ENCODE measurements at regions not wholly inside any gene's neighbourhood (a gene's known extent, or its start where the extent isn't known, plus 50 kb on each side); places are given as distances from the start of the nearest gene placed in this dataset.

DNA sequence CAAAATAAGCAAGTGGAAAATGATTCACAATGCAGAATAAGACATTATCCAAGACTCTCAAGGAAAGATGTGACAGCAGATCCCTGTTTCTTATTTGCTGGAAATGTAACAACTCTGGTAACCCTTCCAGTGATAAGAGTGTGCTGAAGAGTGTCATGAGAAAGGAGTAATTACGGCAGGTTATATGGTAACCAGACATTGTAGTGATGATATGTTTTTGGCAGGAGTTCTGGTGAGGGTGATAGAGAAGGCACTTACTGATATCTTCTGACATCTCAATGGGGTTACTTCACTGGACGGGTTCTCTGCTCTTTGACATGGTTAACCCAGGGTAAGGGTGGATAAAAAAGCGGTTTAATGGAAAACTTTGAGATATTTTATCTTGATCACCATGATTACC lies 1270.9 kb downstream of the CDH11 start:
- Mint-ChIP-seq H3K4me1 (no peaks in the 10 kb centered on the region), H3K4me3 (no peak overlapping the region), H3K27ac (no peak overlapping the region), H3K36me3 (ENCODE audit: low read depth) (no peaks in the 10 kb centered on the region), H3K27me3 (ENCODE audit: low read depth) (peaks cover 3% of the 10 kb centered on the region), H3K9me3 (no peaks in the 10 kb centered on the region)
- TF ChIP-seq, protein P1, sequence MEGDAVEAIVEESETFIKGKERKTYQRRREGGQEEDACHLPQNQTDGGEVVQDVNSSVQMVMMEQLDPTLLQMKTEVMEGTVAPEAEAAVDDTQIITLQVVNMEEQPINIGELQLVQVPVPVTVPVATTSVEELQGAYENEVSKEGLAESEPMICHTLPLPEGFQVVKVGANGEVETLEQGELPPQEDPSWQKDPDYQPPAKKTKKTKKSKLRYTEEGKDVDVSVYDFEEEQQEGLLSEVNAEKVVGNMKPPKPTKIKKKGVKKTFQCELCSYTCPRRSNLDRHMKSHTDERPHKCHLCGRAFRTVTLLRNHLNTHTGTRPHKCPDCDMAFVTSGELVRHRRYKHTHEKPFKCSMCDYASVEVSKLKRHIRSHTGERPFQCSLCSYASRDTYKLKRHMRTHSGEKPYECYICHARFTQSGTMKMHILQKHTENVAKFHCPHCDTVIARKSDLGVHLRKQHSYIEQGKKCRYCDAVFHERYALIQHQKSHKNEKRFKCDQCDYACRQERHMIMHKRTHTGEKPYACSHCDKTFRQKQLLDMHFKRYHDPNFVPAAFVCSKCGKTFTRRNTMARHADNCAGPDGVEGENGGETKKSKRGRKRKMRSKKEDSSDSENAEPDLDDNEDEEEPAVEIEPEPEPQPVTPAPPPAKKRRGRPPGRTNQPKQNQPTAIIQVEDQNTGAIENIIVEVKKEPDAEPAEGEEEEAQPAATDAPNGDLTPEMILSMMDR (IDR thresholded peaks at IDR 0.05; ENCODE audit: unreplicated experiment in 3 of 3): no peak

DNA sequence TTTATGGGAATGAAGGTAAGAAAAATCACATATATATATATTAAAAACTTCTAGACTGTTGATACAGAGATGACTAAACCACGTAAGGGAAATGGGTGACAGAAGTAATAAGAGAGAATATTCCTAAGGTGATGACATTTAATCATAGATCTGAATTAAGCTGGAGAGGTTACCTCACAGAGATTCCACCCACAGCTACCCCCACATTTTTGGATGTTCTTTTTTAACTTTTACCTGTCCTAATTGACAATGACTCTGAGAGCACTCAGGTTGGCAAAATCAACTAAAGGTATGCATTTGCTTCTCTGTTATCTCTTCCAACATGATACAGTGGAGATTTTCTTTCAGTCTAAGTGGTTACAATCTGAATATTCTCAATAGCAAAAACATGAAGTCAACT lies 1280.6 kb downstream of the CDH11 start:
- H3K9me3 Mint-ChIP-seq: peaks cover 36% of the 10 kb centered on the region
- H3K27ac Mint-ChIP-seq: no peak overlapping the region
- H3K36me3 Mint-ChIP-seq (ENCODE audit: low read depth): no peaks in the 10 kb centered on the region
- H3K4me3 Mint-ChIP-seq: no peak overlapping the region
- no peaks in the 10 kb centered on the region for H3K4me1 Mint-ChIP-seq
- H3K27me3 Mint-ChIP-seq (ENCODE audit: low read depth): no peaks in the 10 kb centered on the region
- TF ChIP-seq, protein P1 (IDR thresholded peaks at IDR 0.05; ENCODE audit: unreplicated experiment in 3 of 3): no peak

DNA sequence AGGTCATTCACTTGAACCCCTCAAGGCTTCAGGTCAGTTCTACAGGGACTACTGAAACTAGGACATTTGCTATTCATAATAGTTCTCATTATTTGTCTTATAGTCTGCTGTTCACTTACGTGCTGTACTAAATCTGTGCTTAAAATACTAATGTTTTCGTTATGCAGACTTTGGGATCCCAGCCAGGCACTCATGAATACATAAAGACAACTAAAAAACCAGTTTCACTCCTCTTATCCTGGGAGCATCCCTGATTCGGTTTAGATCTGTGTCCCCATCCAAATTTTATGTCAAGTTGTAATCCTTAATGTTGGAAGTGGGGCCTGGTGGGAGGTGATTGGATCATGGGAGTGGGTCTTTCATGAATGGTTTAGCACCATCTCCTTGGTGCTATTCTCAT lies 1291.8 kb downstream of the CDH11 start:
- Mint-ChIP-seq H3K4me3 (no peak overlapping the region), H3K27me3 (ENCODE audit: low read depth) (no peaks in the 10 kb centered on the region), H3K9me3 (peaks cover 9% of the 10 kb centered on the region), H3K36me3 (ENCODE audit: low read depth) (no peaks in the 10 kb centered on the region), H3K27ac (no peak overlapping the region), H3K4me1 (peaks cover 10% of the 10 kb centered on the region)
- TF ChIP-seq, protein P1 (IDR thresholded peaks at IDR 0.05; ENCODE audit: unreplicated experiment in 3 of 3): no peak

DNA sequence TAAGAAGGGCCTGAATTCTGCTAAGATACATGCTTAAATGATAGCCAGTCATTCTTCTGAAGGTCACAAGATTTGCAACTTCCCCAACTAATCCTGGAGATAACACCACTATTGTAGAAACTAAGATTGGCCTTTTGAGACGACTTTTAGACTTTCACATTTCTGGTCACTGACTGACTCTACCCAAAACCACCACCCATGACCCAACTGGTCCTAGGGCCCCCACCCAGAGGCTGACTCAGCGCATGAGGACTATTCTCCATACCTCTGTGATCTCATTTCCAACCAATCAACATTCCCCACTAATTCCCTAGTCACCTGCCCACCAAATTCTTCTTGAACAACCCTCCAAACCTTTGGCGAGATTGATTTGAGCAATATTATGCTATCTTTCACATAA lies 1299.0 kb downstream of the CDH11 start:
- Mint-ChIP-seq H3K4me1 (peaks cover 19% of the 10 kb centered on the region), H3K27ac (peak overlapping the region in 1 of 3 experiments; percentile 60), H3K4me3 (no peak overlapping the region), H3K27me3 (ENCODE audit: low read depth) (no peaks in the 10 kb centered on the region), H3K9me3 (peaks cover 3% of the 10 kb centered on the region), H3K36me3 (ENCODE audit: low read depth) (no peaks in the 10 kb centered on the region)
- TF ChIP-seq, protein P1 (IDR thresholded peaks at IDR 0.05; ENCODE audit: unreplicated experiment in 3 of 3): no peak

DNA sequence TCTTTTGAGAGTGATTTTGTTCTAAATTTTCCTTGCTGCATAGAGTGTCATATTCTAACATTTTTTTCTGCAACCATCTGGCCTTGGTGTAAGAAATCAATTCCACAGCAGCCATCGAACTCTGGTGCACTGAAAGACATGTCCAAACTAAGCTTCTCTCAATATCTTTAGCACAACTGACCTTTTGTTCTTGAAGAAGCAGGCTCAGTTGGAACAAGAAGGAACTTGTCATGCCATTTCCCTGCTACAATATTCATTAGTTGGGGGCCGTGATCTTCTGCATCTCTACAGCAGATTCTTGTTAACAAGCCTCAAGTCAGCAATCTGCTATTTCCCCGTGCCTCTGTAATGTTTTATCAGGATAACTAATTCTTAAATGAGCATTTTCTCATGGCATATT lies 1305.6 kb downstream of the CDH11 start:
- H3K27ac Mint-ChIP-seq: peak overlapping the region in 1 of 3 experiments; percentile 78
- H3K4me1 Mint-ChIP-seq: peaks cover 7% of the 10 kb centered on the region
- H3K9me3 Mint-ChIP-seq: peaks cover 4% of the 10 kb centered on the region
- no peaks in the 10 kb centered on the region for H3K36me3 Mint-ChIP-seq (ENCODE audit: low read depth)
- H3K27me3 Mint-ChIP-seq (ENCODE audit: low read depth): no peaks in the 10 kb centered on the region
- TF ChIP-seq, protein P1 (IDR thresholded peaks at IDR 0.05; ENCODE audit: unreplicated experiment in 3 of 3): no peak
- H3K4me3 Mint-ChIP-seq: no peak overlapping the region

DNA sequence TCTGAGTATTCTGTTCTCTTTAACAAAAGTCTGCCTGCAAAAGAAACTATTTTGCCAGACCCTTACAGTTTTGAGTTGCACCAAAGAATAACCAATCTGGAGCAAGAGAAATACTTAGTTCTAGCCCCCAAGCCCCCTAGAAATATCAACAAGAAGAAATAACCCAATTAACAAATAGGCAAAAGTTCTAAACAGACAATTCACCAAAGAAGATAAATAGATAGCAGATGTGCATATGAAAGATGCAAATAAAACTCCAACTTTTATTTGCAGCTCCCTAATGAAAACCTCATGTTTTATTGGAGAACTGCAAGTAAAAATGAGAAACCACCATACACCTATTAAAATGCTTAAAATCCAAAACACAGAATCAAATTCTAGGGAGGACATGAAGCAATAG lies 1308.0 kb downstream of the CDH11 start:
- H3K4me1 Mint-ChIP-seq: peaks cover 7% of the 10 kb centered on the region
- TF ChIP-seq, protein P1 (IDR thresholded peaks at IDR 0.05; ENCODE audit: unreplicated experiment in 3 of 3): no peak
- H3K4me3 Mint-ChIP-seq: no peak overlapping the region
- H3K27ac Mint-ChIP-seq: peak overlapping the region in 1 of 3 experiments; percentile 59
- no peaks in the 10 kb centered on the region for H3K27me3 Mint-ChIP-seq (ENCODE audit: low read depth)
- peaks cover 4% of the 10 kb centered on the region for H3K9me3 Mint-ChIP-seq
- no peaks in the 10 kb centered on the region for H3K36me3 Mint-ChIP-seq (ENCODE audit: low read depth)

Measured in nephron (organoid).